GM12892 (cell line): ENCODE measurements at regions not wholly inside any gene's neighbourhood (a gene's known extent, or its start where the extent isn't known, plus 50 kb on each side); places are given as distances from the start of the nearest gene placed in this dataset.

Experiments
- POLR2A ChIP-seq: IDR thresholded peaks from 2 replicates; pipeline ENCODE4 v1.6.1; 2011; ENCODE audit warnings: low read depth, low read length, control low read depth
- POLR2AphosphoS5 ChIP-seq: IDR thresholded peaks from 2 replicates; pipeline ENCODE4 v1.6.1; 2011; ENCODE audit warnings: low read depth, low read length, control low read depth

GRCh38 chr21:23308741-23309140 lies 2298.5 kb downstream of the MRPL39 start:
- no peak for TF ChIP-seq POLR2AphosphoS5
- TF ChIP-seq POLR2A = no peak
